GM18909 (cell line): ENCODE measurements at regions not wholly inside any gene's neighbourhood (a gene's known extent, or its start where the extent isn't known, plus 50 kb on each side); places are given as distances from the start of the nearest gene placed in this dataset.

ENCODE experiments used
- ATAC-seq: cut with Tn5 transposase; IDR thresholded peaks from one replicate; pipeline ENCODE4 v1.9.1; 2021; ENCODE audit warnings: mild to moderate bottlenecking; ENCODE audit not compliant: unreplicated experiment, poor library complexity

- ATAC-seq: no peak
Observed at GRCh38 chr13:111548301-111548700, 227.9 kb downstream of the TEX29 start.

- ATAC-seq: no peak
Observed at GRCh38 chr13:111548805-111549204, 228.4 kb downstream of the TEX29 start.

GRCh38 chr13:111549464-111549863, 229.0 kb downstream of the TEX29 start:
- no peak for ATAC-seq

- no peak for ATAC-seq
Observed at GRCh38 chr13:111550062-111550461, 229.6 kb downstream of the TEX29 start.

- ATAC-seq: no peak
Observed at GRCh38 chr13:111551204-111551820, 230.9 kb downstream of the TEX29 start.

GRCh38 chr13:111552891-111553655, 232.6 kb downstream of the TEX29 start:
- no peak for ATAC-seq

- no peak for ATAC-seq
Observed at GRCh38 chr13:111554539-111555267, 234.3 kb downstream of the TEX29 start.

GRCh38 chr13:111555268-111555808, 234.9 kb downstream of the TEX29 start:
- ATAC-seq: no peak

- ATAC-seq: no peak
Observed at GRCh38 chr13:111555903-111556302, 235.5 kb downstream of the TEX29 start.

GRCh38 chr13:111556496-111556895, 236.1 kb downstream of the TEX29 start:
- ATAC-seq: no peak

GRCh38 chr13:111557921-111558699, 237.7 kb downstream of the TEX29 start:
- ATAC-seq: no peak

- ATAC-seq: no peak
Observed at GRCh38 chr13:111558700-111559088, 238.3 kb downstream of the TEX29 start.

- no peak for ATAC-seq
Observed at GRCh38 chr13:111559612-111560403, 239.4 kb downstream of the TEX29 start.

- ATAC-seq: no peak
Observed at GRCh38 chr13:111561091-111561781, 240.8 kb downstream of the TEX29 start.

GRCh38 chr13:111562716-111563115, 242.3 kb downstream of the TEX29 start:
- no peak for ATAC-seq

- no peak for ATAC-seq
Observed at GRCh38 chr13:111564606-111565005, 244.2 kb downstream of the TEX29 start.

GRCh38 chr13:111565400-111565799, 245.0 kb downstream of the TEX29 start:
- no peak for ATAC-seq

GRCh38 chr13:111566567-111566966, 246.1 kb downstream of the TEX29 start:
- ATAC-seq: no peak

GRCh38 chr13:111567637-111568036, 247.2 kb downstream of the TEX29 start:
- no peak for ATAC-seq
